GM23248 (cell line): ENCODE measurements at regions not wholly inside any gene's neighbourhood (a gene's known extent, or its start where the extent isn't known, plus 50 kb on each side); places are given as distances from the start of the nearest gene placed in this dataset.

Source experiments
- EZH2 ChIP-seq: fragments of 200-600 bp; sonication (generic); IDR thresholded peaks from 2 replicates; pipeline ENCODE4 v1.6.1; 2018; ENCODE audit warnings: antibody characterized with exemption, mild to moderate bottlenecking; ENCODE audit not compliant: insufficient read depth, poor library complexity, severe bottlenecking
- EZH2phosphoT487 ChIP-seq: fragments of 200-600 bp; sonication (generic); IDR thresholded peaks from 2 replicates; pipeline ENCODE4 v1.6.1; 2018; ENCODE audit warnings: antibody characterized with exemption, moderate library complexity, mild to moderate bottlenecking, low read depth; ENCODE audit not compliant: insufficient read depth

DNA sequence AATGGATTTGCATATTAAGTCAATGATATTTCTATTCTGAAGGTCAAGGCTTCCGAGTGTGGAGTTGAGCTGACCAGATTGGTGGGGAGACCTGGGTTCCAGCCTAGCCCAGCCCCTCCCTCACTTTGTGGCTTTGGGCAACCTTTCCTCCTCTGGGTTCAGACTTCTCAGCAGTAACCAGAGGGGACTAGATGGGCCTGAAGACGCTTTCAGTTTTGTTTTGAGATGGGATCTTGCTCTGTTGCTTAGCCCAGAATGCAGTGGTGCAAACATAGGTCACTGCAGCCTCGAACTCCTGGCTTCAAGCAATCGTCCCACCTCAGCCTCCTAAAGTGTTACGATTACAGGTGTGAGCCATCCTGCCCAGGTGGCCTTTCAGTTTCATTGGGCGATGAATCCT lies 68.1 kb upstream of the LEP start:
- TF ChIP-seq EZH2phosphoT487: no peak
- no peak for TF ChIP-seq EZH2
